ENCODE measurements at regions not wholly inside any gene's neighbourhood (a gene's known extent, or its start where the extent isn't known, plus 50 kb on each side); places are given as distances from the start of the nearest gene placed in this dataset.

DNA sequence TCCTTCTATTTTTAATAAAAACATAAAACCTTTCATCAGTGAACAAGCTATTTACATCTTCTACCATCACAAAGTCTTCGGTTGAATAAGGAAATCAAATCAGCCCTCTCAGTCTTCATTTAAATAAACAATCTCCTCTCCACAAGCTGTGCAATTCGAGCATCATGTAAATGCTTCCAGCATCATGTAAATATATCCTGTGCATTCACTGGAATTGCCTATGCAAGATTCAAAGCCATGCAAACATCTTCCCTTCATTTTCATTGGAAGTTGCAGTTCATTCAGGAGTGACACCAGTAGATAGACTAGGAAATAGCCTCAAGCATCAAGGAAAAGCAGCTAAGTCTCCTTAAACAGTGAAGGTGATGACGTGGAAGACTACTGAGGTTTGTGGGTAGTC lies 77.7 kb upstream of the PCDH19 start:
- TF ChIP-seq, protein P1, sequence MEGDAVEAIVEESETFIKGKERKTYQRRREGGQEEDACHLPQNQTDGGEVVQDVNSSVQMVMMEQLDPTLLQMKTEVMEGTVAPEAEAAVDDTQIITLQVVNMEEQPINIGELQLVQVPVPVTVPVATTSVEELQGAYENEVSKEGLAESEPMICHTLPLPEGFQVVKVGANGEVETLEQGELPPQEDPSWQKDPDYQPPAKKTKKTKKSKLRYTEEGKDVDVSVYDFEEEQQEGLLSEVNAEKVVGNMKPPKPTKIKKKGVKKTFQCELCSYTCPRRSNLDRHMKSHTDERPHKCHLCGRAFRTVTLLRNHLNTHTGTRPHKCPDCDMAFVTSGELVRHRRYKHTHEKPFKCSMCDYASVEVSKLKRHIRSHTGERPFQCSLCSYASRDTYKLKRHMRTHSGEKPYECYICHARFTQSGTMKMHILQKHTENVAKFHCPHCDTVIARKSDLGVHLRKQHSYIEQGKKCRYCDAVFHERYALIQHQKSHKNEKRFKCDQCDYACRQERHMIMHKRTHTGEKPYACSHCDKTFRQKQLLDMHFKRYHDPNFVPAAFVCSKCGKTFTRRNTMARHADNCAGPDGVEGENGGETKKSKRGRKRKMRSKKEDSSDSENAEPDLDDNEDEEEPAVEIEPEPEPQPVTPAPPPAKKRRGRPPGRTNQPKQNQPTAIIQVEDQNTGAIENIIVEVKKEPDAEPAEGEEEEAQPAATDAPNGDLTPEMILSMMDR (IDR thresholded peaks at IDR 0.05; ENCODE audit: low read length) = no peak
- no peak for TF ChIP-seq EZH2 (IDR thresholded peaks at IDR 0.05; ENCODE audit: borderline replicate concordance, low read length)
